ENCODE measurements at regions not wholly inside any gene's neighbourhood (a gene's known extent, or its start where the extent isn't known, plus 50 kb on each side); places are given as distances from the start of the nearest gene placed in this dataset.
"Not testable (repeated sequence)": the region's sequence is repeated elsewhere in the genome, so short reads cannot be mapped to it uniquely, and the experiment has no call there.

- no peak for DNase-seq
Measured at GRCh38 chr6:15953152-15953880, 175.6 kb upstream of the MYLIP start.

- DNase-seq: no peak
Measured at GRCh38 chr6:15952231-15953151, 176.4 kb upstream of the MYLIP start.

GRCh38 chr6:15950962-15951569, 177.8 kb upstream of the MYLIP start:
- DNase-seq: no peak

- DNase-seq: no peak
Measured at GRCh38 chr6:15949982-15950381, 178.9 kb upstream of the MYLIP start.

- peak; percentile 75 for DNase-seq
Measured at GRCh38 chr6:15948930-15949900, 179.7 kb upstream of the MYLIP start.

- DNase-seq: no peak
Measured at GRCh38 chr6:15947923-15948322, 181.0 kb upstream of the MYLIP start.

- DNase-seq: no peak
Measured at GRCh38 chr6:15947436-15947835, 181.4 kb upstream of the MYLIP start.

GRCh38 chr6:15946701-15947385, 182.0 kb upstream of the MYLIP start:
- peak; percentile 67 for DNase-seq

GRCh38 chr6:15945593-15946159, 183.2 kb upstream of the MYLIP start:
- no peak for DNase-seq

- DNase-seq: no peak
Measured at GRCh38 chr6:15943423-15943822, 185.5 kb upstream of the MYLIP start.

GRCh38 chr6:15941168-15941567, 187.7 kb upstream of the MYLIP start:
- DNase-seq: no peak

- no peak for DNase-seq
Measured at GRCh38 chr6:15938107-15938506, 190.8 kb upstream of the MYLIP start.

GRCh38 chr6:15937602-15938001, 191.3 kb upstream of the MYLIP start:
- DNase-seq: no peak

GRCh38 chr6:15936503-15936902, 192.4 kb upstream of the MYLIP start:
- no peak for DNase-seq

GRCh38 chr6:15935661-15936060, 193.2 kb upstream of the MYLIP start:
- no peak for DNase-seq

- not testable (repeated sequence) for DNase-seq
Measured at GRCh38 chr6:15931697-15932096, 197.2 kb upstream of the MYLIP start.

- DNase-seq: no peak
Measured at GRCh38 chr6:15930207-15930606, 198.7 kb upstream of the MYLIP start.

GRCh38 chr6:15929685-15930084, 199.2 kb upstream of the MYLIP start:
- no peak for DNase-seq

- no peak for DNase-seq
Measured at GRCh38 chr6:15927531-15928225, 201.2 kb upstream of the MYLIP start.

GRCh38 chr6:15926256-15926655, 202.6 kb upstream of the MYLIP start:
- DNase-seq: no peak

- DNase-seq: no peak
Measured at GRCh38 chr6:15924893-15925292, 204.0 kb upstream of the MYLIP start.

Measured in DMS 273 treated with DMSO at 0.1 percent for 48 hours (cell line).